GM12878 (cell line): ENCODE measurements at regions not wholly inside any gene's neighbourhood (a gene's known extent, or its start where the extent isn't known, plus 50 kb on each side); places are given as distances from the start of the nearest gene placed in this dataset.

Experiments
- ATAC-seq: fragments of 200-7000 bp; cut with Tn5 transposase; 3 replicates; pipeline ENCODE4 v1.9.1; 2020; ENCODE audit warnings: mild to moderate bottlenecking, moderate library complexity
- BruUV-seq: library from RNA; stranded (reverse); fragments of 400-500 nt; replicated peaks from 2 replicates; lab custom pipeline; 2021; lab: Mats Ljungman, UMichigan
- CTCF ChIA-PET: fragments of 300-600 bp; sonication (Branson Sonifier 250); formaldehyde crosslinking; extraction: SDS; loops from one replicate; lab custom pipeline; 2021; ENCODE audit warnings: inconsistent platforms; lab: Yijun Ruan, JAX
- POLR2A ChIA-PET: fragments of 350-600 bp; formaldehyde crosslinking; extraction: SDS; loops from one replicate; lab custom pipeline; 2021; ENCODE audit warnings: inconsistent platforms; lab: Charles Lee
- RAD21 ChIA-PET: fragments of 300-600 bp; sonication (Branson Sonifier 250); formaldehyde crosslinking; loops from one replicate; lab custom pipeline; 2023; ENCODE audit warnings: antibody characterized with exemption; ENCODE audit not compliant: unreplicated experiment; lab: Charles Lee
- SMC1A ChIA-PET: fragments of 300-600 bp; sonication (Branson Sonifier 250); formaldehyde crosslinking; loops from one replicate; lab custom pipeline; 2023; ENCODE audit not compliant: unreplicated experiment, uncharacterized antibody; lab: Charles Lee
- DNase-seq: peaks from one replicate; pipeline ENCODE4 v3.0.0-alpha.2; 2011; ENCODE audit warnings: low read depth, low spot score
- FAIRE-seq: peaks from 3 replicates; lab custom pipeline; 2011; peaks lifted over from hg19 to GRCh38; lab: Jason Lieb, UNC
- H2AFZ ChIP-seq: 2 replicates; pipeline ENCODE4 v1.6.0; 2011; ENCODE audit warnings: low read depth, low read length, control low read depth; ENCODE audit not compliant: control insufficient read depth
- H3K27ac ChIP-seq: 2 replicates; pipeline ENCODE4 v1.5.1; 2011; ENCODE audit warnings: control low read depth; ENCODE audit not compliant: control insufficient read depth, insufficient read depth
- H3K27me3 ChIP-seq, 2 experiments: replicated peaks in 1 of 2; 2 replicates each; pipeline versions ENCODE4 v1.6.0 to v1.6.1; 2011; ENCODE audit warnings: low read length in 1 of 2; ENCODE audit not compliant: control insufficient read depth in 2 of 2, insufficient read depth in 2 of 2
- H3K36me3 ChIP-seq, 2 experiments: 2 replicates each; pipeline ENCODE4 v1.5.1; 2011; ENCODE audit warnings: low read length in 1 of 2; ENCODE audit not compliant: control insufficient read depth in 2 of 2, insufficient read depth in 2 of 2
- H3K4me1 ChIP-seq: 2 replicates; pipeline ENCODE4 v1.6.1; 2011; ENCODE audit warnings: mild to moderate bottlenecking, low read length, moderate library complexity, mixed read lengths; ENCODE audit not compliant: control insufficient read depth, insufficient read depth
- H3K4me2 ChIP-seq: 2 replicates; pipeline ENCODE4 v1.6.0; 2011; ENCODE audit warnings: control low read depth; ENCODE audit not compliant: control insufficient read depth, insufficient read depth
- H3K4me3 ChIP-seq: fragments of 200-600 bp; sonication (generic); 2 replicates; pipeline ENCODE4 v1.5.1; 2016
- H3K79me2 ChIP-seq: 2 replicates; pipeline ENCODE4 v1.6.0; 2011; ENCODE audit warnings: low read length; ENCODE audit not compliant: control insufficient read depth, insufficient read depth
- H3K9ac ChIP-seq: 2 replicates; pipeline ENCODE4 v1.8.0; 2011; ENCODE audit warnings: low read length, control low read depth, mixed read lengths; ENCODE audit not compliant: control insufficient read depth, insufficient read depth
- H3K9me3 ChIP-seq: replicated peaks from 3 replicates; pipeline ENCODE4 v1.5.1; 2011; ENCODE audit warnings: mild to moderate bottlenecking, low read length; ENCODE audit not compliant: control insufficient read depth, insufficient read depth
- H4K20me1 ChIP-seq: 2 replicates; pipeline ENCODE4 v1.6.0; 2011; ENCODE audit not compliant: control insufficient read depth, insufficient read depth
- BACH1 ChIP-seq: fragments of 450-650 bp; IDR thresholded peaks from 2 replicates; pipeline ENCODE4 v1.6.1; 2017; ENCODE audit warnings: mild to moderate bottlenecking, borderline replicate concordance
- CHD2 ChIP-seq: IDR thresholded peaks from 2 replicates; pipeline ENCODE4 v1.6.1; 2011; ENCODE audit warnings: low read depth, low read length, improper control_type of control experiment, borderline replicate concordance
- DPF2 ChIP-seq: fragments of 450-650 bp; IDR thresholded peaks from 2 replicates; pipeline ENCODE4 v1.6.1; 2017; ENCODE audit warnings: mild to moderate bottlenecking
- FOS ChIP-seq: IDR thresholded peaks from 3 replicates; pipeline ENCODE4 v1.6.1; 2011; ENCODE audit warnings: borderline replicate concordance; ENCODE audit not compliant: insufficient read length; ENCODE audit errors: extremely low read depth
- JUNB ChIP-seq: IDR thresholded peaks from 2 replicates; pipeline ENCODE4 v1.6.1; 2016; ENCODE audit warnings: antibody characterized with exemption, mild to moderate bottlenecking
- NBN ChIP-seq: fragments of 450-650 bp; IDR thresholded peaks from 2 replicates; pipeline ENCODE4 v1.6.1; 2016
- RAD51 ChIP-seq: fragments of 450-650 bp; IDR thresholded peaks from 2 replicates; pipeline ENCODE4 v1.6.1; 2016; ENCODE audit warnings: moderate library complexity, mild to moderate bottlenecking, inconsistent platforms
- SMARCA5 ChIP-seq: fragments of 450-650 bp; IDR thresholded peaks from 2 replicates; pipeline ENCODE4 v1.6.1; 2017; ENCODE audit warnings: mild to moderate bottlenecking
- SMC3 ChIP-seq: IDR thresholded peaks from 2 replicates; pipeline ENCODE4 v1.6.1; 2011; ENCODE audit warnings: low read length, improper control_type of control experiment, borderline replicate concordance
- SREBF2 ChIP-seq: IDR thresholded peaks from 2 replicates; pipeline ENCODE4 v1.6.1; 2012; ENCODE audit warnings: mild to moderate bottlenecking, low read length
- ZNF217 ChIP-seq: fragments of 450-650 bp; IDR thresholded peaks from 2 replicates; pipeline ENCODE4 v1.6.1; 2017; ENCODE audit warnings: antibody characterized with exemption, mild to moderate bottlenecking
- in situ Hi-C: fragments of 300-500 bp; cut with MboI; formaldehyde crosslinking; loops from 9 replicates; pipeline ENCODE4 v1.14.3; 2018; ENCODE audit warnings: mixed read lengths
- intact Hi-C: fragments of 100-400 bp; cut with micrococcal nuclease; formaldehyde crosslinking; loops from one replicate; pipeline ENCODE4 v1.14.2; 2022; ENCODE audit not compliant: unreplicated experiment
- TF ChIP-seq, protein P1 (sequence below): IDR thresholded peaks from 2 replicates; pipeline ENCODE4 v1.6.1; 2012; ENCODE audit warnings: low read depth, low read length, improper control_type of control experiment
- TF ChIP-seq, protein P2 (sequence below): IDR thresholded peaks from 2 replicates; pipeline ENCODE4 v1.6.1; 2012; ENCODE audit warnings: improper control_type of control experiment, low read depth, low read length; ENCODE audit not compliant: insufficient replicate concordance
- TF ChIP-seq, protein P3 (sequence below): fragments of 150-350 bp; IDR thresholded peaks from 2 replicates; pipeline ENCODE4 v1.6.1; 2014; ENCODE audit warnings: mild to moderate bottlenecking, low read depth, low read length
- TF ChIP-seq, protein P4 (sequence below): fragments of 450-650 bp; IDR thresholded peaks from 2 replicates; pipeline ENCODE4 v1.6.1; 2016; ENCODE audit warnings: mild to moderate bottlenecking, moderate library complexity, borderline replicate concordance

DNA sequence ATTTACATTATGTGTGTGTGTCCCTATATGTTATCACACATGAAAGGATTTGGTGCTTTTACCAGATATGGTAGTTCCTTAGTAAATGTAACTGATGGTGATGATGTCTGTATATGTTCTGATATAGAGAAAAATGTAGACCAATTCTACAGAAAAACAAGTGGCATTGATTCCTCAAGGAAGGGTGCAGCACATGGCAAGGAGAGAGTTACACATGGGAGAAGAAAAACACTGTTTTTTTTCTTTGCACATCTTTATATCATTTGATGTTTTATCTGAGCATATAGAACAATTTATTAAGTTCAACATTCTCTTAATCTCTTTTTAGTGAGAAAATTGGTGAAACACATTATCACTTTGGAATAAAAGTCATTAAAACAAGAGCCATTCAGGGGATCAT is 535.0 kb upstream of the KLF4 start:
- no peaks in the 10 kb centered on the region for H3K9me3 ChIP-seq
- no peak overlapping the region for H3K4me3 ChIP-seq
- H3K36me3 ChIP-seq = no peaks in the 10 kb centered on the region
- ATAC-seq (no peak), FAIRE-seq (no peak), DNase-seq (no peak)
- ChIA-PET SMC1A (no interaction called here), RAD21 (no interaction called here), CTCF (no interaction called here), POLR2A (no interaction called here)
- no peaks in the 10 kb centered on the region for H4K20me1 ChIP-seq
- in situ Hi-C loops (no loop called here), intact Hi-C loops (no loop called here)
- no peak overlapping the region for H3K27ac ChIP-seq
- no TSS peak for BruUV-seq
- H3K4me2 ChIP-seq = no peak overlapping the region
- H3K4me1 ChIP-seq = no peaks in the 10 kb centered on the region
- H3K79me2 ChIP-seq = no peaks in the 10 kb centered on the region
- no peak overlapping the region for H3K9ac ChIP-seq
- no peak overlapping the region for H2AFZ ChIP-seq
- no peaks in the 10 kb centered on the region for H3K27me3 ChIP-seq
- no peak for TF ChIP-seq FOS
- TF ChIP-seq BACH1 = no peak
- TF ChIP-seq SMARCA5 = no peak
- no peak for TF ChIP-seq JUNB
- no peak for TF ChIP-seq NBN
- no peak for TF ChIP-seq SMC3
- TF ChIP-seq, protein P1, sequence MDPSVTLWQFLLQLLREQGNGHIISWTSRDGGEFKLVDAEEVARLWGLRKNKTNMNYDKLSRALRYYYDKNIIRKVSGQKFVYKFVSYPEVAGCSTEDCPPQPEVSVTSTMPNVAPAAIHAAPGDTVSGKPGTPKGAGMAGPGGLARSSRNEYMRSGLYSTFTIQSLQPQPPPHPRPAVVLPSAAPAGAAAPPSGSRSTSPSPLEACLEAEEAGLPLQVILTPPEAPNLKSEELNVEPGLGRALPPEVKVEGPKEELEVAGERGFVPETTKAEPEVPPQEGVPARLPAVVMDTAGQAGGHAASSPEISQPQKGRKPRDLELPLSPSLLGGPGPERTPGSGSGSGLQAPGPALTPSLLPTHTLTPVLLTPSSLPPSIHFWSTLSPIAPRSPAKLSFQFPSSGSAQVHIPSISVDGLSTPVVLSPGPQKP = no peak
- no peak for TF ChIP-seq CHD2
- TF ChIP-seq, protein P2, sequence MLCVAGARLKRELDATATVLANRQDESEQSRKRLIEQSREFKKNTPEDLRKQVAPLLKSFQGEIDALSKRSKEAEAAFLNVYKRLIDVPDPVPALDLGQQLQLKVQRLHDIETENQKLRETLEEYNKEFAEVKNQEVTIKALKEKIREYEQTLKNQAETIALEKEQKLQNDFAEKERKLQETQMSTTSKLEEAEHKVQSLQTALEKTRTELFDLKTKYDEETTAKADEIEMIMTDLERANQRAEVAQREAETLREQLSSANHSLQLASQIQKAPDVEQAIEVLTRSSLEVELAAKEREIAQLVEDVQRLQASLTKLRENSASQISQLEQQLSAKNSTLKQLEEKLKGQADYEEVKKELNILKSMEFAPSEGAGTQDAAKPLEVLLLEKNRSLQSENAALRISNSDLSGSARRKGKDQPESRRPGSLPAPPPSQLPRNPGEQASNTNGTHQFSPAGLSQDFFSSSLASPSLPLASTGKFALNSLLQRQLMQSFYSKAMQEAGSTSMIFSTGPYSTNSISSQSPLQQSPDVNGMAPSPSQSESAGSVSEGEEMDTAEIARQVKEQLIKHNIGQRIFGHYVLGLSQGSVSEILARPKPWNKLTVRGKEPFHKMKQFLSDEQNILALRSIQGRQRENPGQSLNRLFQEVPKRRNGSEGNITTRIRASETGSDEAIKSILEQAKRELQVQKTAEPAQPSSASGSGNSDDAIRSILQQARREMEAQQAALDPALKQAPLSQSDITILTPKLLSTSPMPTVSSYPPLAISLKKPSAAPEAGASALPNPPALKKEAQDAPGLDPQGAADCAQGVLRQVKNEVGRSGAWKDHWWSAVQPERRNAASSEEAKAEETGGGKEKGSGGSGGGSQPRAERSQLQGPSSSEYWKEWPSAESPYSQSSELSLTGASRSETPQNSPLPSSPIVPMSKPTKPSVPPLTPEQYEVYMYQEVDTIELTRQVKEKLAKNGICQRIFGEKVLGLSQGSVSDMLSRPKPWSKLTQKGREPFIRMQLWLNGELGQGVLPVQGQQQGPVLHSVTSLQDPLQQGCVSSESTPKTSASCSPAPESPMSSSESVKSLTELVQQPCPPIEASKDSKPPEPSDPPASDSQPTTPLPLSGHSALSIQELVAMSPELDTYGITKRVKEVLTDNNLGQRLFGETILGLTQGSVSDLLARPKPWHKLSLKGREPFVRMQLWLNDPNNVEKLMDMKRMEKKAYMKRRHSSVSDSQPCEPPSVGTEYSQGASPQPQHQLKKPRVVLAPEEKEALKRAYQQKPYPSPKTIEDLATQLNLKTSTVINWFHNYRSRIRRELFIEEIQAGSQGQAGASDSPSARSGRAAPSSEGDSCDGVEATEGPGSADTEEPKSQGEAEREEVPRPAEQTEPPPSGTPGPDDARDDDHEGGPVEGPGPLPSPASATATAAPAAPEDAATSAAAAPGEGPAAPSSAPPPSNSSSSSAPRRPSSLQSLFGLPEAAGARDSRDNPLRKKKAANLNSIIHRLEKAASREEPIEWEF = no peak
- no peak for TF ChIP-seq DPF2
- TF ChIP-seq, protein P3, sequence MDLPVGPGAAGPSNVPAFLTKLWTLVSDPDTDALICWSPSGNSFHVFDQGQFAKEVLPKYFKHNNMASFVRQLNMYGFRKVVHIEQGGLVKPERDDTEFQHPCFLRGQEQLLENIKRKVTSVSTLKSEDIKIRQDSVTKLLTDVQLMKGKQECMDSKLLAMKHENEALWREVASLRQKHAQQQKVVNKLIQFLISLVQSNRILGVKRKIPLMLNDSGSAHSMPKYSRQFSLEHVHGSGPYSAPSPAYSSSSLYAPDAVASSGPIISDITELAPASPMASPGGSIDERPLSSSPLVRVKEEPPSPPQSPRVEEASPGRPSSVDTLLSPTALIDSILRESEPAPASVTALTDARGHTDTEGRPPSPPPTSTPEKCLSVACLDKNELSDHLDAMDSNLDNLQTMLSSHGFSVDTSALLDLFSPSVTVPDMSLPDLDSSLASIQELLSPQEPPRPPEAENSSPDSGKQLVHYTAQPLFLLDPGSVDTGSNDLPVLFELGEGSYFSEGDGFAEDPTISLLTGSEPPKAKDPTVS = no peak
- TF ChIP-seq, protein P4, sequence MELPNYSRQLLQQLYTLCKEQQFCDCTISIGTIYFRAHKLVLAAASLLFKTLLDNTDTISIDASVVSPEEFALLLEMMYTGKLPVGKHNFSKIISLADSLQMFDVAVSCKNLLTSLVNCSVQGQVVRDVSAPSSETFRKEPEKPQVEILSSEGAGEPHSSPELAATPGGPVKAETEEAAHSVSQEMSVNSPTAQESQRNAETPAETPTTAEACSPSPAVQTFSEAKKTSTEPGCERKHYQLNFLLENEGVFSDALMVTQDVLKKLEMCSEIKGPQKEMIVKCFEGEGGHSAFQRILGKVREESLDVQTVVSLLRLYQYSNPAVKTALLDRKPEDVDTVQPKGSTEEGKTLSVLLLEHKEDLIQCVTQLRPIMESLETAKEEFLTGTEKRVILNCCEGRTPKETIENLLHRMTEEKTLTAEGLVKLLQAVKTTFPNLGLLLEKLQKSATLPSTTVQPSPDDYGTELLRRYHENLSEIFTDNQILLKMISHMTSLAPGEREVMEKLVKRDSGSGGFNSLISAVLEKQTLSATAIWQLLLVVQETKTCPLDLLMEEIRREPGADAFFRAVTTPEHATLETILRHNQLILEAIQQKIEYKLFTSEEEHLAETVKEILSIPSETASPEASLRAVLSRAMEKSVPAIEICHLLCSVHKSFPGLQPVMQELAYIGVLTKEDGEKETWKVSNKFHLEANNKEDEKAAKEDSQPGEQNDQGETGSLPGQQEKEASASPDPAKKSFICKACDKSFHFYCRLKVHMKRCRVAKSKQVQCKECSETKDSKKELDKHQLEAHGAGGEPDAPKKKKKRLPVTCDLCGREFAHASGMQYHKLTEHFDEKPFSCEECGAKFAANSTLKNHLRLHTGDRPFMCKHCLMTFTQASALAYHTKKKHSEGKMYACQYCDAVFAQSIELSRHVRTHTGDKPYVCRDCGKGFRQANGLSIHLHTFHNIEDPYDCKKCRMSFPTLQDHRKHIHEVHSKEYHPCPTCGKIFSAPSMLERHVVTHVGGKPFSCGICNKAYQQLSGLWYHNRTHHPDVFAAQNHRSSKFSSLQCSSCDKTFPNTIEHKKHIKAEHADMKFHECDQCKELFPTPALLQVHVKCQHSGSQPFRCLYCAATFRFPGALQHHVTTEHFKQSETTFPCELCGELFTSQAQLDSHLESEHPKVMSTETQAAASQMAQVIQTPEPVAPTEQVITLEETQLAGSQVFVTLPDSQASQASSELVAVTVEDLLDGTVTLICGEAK = no peak
- no peak for TF ChIP-seq RAD51
- TF ChIP-seq SREBF2 = no peak
- TF ChIP-seq ZNF217 = no peak
